GM19397 (cell line): ENCODE measurements at regions not wholly inside any gene's neighbourhood (a gene's known extent, or its start where the extent isn't known, plus 50 kb on each side); places are given as distances from the start of the nearest gene placed in this dataset.

Source experiments
- ATAC-seq: cut with Tn5 transposase; IDR thresholded peaks from one replicate; pipeline ENCODE4 v1.9.1; 2021; ENCODE audit warnings: mild to moderate bottlenecking, moderate library complexity; ENCODE audit not compliant: unreplicated experiment

DNA sequence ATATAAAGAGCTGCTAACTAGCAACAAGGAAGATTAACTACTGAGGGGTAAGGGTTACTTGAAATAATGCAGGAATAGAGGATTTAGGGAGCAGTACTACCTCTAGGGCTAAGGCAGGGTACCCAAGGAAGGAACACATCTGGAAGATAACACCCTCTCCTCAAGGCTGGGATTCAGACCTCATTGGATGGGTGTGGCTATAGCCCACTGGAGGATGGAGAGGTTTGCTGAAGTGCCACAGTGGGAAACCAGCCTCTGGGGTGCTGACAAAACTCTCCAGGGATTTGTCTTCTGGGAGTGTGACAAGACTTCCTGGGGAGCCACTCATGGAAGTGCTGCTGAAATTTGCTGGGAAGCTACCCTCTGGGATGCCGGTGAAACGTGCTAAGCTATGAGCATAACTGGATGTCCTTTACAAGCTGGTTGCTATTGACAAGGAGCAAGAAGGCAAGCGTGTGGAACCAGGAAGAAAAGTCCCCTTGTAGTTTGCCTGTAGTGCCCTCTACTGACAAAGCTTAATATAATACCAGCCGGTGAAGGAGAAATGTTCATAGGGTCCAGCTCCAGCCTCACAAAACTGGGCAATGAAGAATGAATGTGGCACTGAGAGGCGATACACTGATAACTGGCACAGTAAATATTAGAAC is 122.8 kb upstream of the USP24 start:
- ATAC-seq = no peak

GRCh38 chr1:55334797-55335196 is 119.6 kb upstream of the USP24 start:
- no peak for ATAC-seq

DNA sequence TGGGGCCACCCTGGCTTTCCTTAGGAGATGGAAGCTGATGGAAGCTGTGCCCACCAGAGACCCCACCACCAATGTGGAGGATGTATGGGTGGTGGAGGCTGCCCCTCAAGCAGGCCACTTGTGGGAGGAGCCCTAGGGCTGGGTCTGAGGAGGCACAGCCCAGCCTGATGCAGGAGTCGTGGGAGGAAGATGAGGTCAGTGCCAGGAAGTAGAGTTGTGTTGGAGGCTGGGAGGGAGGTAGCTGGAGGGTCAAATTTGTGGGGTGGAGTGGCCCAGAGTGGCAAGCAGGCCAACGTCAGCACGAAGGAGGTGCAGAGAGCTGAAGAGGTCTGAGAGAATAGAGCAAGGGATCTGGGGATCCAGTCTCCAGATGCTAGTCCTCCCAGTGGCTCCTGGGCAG is 119.0 kb upstream of the USP24 start:
- ATAC-seq = no peak

GRCh38 chr1:55333461-55333860 is 118.3 kb upstream of the USP24 start:
- no peak for ATAC-seq

- ATAC-seq = no peak
These were observed 116.2 kb upstream of the USP24 start for GRCh38 chr1:55331351-55331750.

DNA sequence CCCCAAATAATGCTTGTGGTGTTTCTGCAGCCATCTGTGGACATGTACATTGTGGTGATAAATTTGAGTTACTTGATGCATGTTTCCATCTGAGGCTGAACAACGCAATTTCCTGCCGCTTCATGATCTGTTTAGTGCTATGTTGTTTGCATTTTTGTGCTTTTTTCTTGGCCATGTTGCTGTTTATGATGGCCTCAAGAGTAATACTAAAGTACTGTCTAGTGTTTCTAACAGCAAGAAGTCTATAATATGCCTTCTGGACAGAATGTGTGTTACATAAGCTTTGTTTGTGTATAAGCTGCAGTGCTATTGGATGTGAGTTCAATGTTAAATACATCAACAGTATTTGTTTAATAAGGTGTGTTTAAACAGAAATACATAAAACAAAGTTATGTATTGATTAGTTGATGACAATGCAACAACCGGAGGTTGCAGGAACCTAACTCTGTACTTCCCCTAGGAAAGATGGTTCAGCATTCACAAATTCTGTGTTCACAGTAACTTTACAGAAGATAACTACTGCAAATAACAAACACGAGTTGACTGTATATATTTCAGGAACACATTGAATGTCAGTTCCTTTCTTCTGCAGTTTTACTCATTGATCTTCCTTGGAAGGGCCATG is 114.8 kb upstream of the USP24 start:
- no peak for ATAC-seq

DNA sequence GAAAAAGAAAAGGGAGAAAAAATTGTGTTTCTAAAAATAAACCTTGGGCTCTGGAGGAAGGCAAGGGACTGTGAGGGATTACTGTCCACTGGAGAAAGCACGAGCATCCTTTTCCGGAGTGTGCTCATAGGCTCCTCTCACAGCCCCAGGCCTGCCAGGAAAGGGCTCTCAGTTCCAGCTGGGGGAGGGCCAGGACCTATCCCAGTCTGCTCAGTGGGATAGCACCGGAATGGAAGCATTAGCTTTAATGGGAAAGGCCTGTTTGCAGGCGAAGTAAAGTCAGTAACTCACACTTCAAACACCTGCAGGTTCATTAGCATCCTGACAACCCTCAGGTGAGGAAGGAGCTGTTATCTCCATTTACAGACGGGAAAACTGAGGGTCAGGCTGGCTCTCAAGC is 113.9 kb upstream of the USP24 start:
- ATAC-seq = no peak

DNA sequence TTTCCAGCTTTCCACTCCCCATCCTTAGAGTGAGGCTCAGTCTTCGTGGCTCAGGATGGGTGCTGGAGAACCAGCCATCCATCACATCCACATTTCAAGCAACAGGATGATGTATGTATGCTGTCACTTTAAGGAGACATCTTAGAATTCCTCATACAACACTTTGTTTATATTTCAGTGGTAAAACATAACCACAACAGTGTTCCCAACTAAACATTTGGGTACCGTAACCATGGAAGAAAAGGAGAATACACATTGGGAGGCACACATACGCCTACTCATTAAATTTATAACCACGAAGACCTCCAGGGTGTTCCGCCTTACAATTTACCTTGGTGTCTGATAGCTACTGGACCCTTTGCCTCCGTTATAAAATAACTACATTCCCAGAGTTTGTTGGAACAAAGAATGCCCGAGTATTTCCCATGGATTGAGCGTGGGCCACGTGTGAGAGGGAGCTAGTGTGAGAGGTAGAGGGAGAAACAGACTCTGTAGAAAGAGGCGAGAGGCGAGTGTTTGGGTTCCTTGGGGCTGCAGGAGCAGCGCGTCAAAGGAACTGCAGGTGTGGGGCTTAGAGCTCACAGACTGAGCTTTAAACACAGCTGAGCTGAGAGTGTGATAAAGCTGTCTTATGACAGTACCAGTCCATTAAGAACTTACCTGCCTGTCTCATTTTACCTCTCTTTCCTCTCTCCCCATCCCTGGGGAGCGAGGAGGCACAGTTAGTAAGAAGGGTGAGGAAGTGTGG is 111.5 kb upstream of the USP24 start:
- no peak for ATAC-seq

DNA sequence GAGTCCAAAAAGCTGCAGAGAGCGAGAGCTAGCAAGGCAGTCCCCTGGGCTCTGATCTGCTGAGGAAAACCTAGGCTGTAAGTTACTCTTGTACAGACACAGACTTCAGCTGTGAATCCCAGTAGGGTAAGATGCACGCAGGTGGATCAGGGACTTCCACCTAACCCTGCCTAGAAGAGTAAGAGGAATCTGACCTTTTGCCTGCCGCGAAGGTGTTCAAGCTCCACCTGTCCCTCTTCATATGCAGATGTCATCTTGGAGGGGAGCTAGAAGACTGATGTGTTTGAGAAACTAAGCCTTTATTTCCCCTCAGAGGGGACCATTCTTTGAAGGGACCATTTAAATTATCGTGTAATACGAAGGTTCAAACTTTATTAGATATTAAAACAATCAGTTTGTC is 108.6 kb upstream of the USP24 start:
- ATAC-seq = no peak

GRCh38 chr1:55322842-55323241 is 107.7 kb upstream of the USP24 start:
- no peak for ATAC-seq

GRCh38 chr1:55321942-55322341 is 106.8 kb upstream of the USP24 start:
- no peak for ATAC-seq

- no peak for ATAC-seq
These were observed 105.7 kb upstream of the USP24 start for GRCh38 chr1:55320891-55321290.

DNA sequence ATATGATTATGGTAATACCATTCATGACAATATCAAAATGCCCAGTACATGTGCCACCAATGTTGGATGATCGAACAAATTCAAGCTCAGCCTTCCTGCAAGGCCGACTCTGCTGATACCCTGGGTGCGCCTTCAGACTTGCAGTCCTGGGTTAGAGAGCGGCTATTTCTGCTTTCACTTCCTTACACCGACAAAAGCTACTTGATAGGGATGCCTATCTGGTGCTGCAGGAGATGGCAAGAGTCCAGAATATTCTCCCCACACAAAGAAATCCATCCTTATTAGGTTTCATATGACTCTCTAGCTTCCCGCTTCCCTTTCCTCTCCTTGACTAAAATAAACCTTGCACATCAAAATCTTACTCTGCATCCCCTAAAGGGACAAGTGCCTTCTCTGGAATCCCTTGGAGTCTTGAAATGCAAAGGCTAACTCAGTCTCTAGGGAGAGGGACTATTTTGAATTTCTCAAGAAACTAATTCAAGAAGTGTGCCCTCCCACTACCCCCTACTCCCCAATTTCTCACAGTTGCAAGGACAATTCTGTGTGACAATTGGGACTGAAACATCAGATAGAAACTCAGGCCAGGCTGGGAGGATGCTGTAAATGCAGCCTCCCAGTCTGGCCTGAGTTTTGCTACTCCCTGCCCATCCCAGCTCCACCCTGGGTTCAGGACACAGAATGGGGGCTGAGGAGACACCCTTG is 103.1 kb upstream of the USP24 start:
- no peak for ATAC-seq

DNA sequence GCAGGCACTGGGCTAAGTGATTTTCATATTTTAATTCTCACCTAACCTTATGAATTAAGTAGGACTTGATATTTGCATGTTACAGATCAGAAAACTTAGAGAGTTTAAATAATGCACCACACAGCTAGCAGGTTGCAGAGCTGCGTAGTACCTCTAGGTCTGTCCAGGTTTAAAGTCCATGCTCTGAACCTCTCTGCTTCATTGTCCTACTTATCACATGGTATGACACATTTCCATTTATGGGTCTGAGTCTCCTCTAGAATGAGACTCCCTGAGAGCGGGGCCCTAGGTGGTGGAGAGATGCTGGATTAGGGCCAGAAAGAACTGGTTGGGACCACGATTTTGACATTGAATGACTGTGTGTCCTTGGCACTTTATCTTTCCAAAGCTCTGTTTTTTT is 102.5 kb upstream of the USP24 start:
- ATAC-seq = no peak

- no peak for ATAC-seq
These were observed 101.9 kb upstream of the USP24 start for GRCh38 chr1:55316947-55317662.

DNA sequence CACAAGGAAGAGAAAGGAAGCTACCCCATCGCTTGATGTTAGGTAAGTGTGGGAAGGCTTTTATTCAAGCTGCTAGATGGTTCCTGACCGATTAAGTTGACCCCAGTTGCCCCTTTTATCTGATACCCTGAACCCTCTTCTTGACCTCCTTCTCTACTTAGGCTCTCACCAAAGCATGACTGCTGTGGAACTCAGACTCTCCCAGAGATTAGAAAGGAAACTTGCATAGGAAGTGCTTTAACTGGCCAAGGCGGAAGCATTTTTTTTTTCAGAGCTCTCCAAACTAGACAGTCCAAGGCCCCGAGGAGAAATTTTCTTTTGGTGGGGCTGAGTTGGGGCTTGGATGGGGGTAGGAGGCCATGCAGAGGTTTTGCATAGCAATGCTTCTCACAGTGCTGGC is 101.3 kb upstream of the USP24 start:
- no peak for ATAC-seq

DNA sequence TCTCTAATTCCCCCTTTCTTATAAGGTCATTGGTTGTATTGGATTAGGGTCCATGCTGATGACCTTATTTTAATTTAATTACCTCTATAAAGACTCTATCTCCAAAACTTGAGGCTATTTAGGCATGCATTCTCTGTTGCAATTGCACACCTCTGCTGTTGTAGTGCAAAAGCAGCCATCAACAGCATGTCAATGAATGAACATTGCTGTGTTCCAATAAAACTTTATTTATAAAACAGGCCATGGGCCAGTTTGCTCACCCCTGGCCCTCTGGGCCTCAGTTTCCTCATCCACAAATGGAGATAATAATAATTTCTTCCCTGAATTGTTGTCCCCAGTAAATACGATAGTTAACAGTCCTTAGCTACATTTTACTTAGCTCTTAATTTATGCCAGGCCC is 100.4 kb upstream of the USP24 start:
- no peak for ATAC-seq

- no peak for ATAC-seq
These were observed 99.6 kb upstream of the USP24 start for GRCh38 chr1:55314740-55315139.

GRCh38 chr1:55313903-55314302 is 98.7 kb upstream of the USP24 start:
- ATAC-seq = no peak

DNA sequence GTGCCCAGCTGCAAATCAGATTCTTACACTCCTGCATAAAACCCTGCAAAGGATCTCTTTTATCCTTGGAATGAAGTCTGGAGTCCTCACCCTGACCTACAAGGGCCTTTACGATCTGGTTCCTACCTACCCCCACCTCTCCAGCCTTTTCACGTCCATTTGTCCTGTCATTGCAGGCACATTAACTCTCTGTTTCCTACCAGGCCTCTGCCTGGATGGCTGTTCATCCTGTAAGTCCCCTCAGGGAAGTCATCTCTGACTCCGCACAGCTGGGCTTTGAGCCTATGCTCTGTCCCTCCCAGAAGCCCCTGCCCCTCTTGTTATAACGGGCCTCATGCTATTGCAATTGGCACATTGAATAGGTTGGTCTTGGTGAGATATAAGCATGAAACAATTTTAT is 96.8 kb upstream of the USP24 start:
- no peak for ATAC-seq

GRCh38 chr1:55311057-55311641 is 96.0 kb upstream of the USP24 start:
- no peak for ATAC-seq
